Putamen (tissue), 1 donor: ENCODE measurements at regions not wholly inside any gene's neighbourhood (a gene's known extent, or its start where the extent isn't known, plus 50 kb on each side); places are given as distances from the start of the nearest gene placed in this dataset.
"Not testable (repeated sequence)": the region's sequence is repeated elsewhere in the genome, so short reads cannot be mapped to it uniquely, and the experiment has no call there.

Experiments used
- DNase-seq: peaks from one replicate; pipeline ENCODE4 v3.0.0-alpha.2; 2016; ENCODE audit warnings: low spot score

- DNase-seq: no peak
These were observed 55.4 kb downstream of the TMEM121 start for GRCh38 chr14:105581551-105582341.

- DNase-seq: peak; percentile 7
These were observed 56.3 kb downstream of the TMEM121 start for GRCh38 chr14:105582639-105583038.

GRCh38 chr14:105583914-105584313, 57.5 kb downstream of the TMEM121 start:
- not testable (repeated sequence) for DNase-seq

GRCh38 chr14:105585290-105585689, 58.9 kb downstream of the TMEM121 start:
- DNase-seq: not testable (repeated sequence)

- DNase-seq: not testable (repeated sequence)
These were observed 59.3 kb downstream of the TMEM121 start for GRCh38 chr14:105585722-105586121.

- DNase-seq: not testable (repeated sequence)
These were observed 59.9 kb downstream of the TMEM121 start for GRCh38 chr14:105586144-105586872.

- not testable (repeated sequence) for DNase-seq
These were observed 60.7 kb downstream of the TMEM121 start for GRCh38 chr14:105587034-105587433.

GRCh38 chr14:105587482-105588235, 61.3 kb downstream of the TMEM121 start:
- DNase-seq: not testable (repeated sequence)

GRCh38 chr14:105588236-105588860, 62.0 kb downstream of the TMEM121 start:
- no peak for DNase-seq

- no peak for DNase-seq
These were observed 63.0 kb downstream of the TMEM121 start for GRCh38 chr14:105589161-105589925.

- DNase-seq: not testable (repeated sequence)
These were observed 63.5 kb downstream of the TMEM121 start for GRCh38 chr14:105589926-105590185.

- DNase-seq: no peak
These were observed 64.7 kb downstream of the TMEM121 start for GRCh38 chr14:105591052-105591451.

- DNase-seq: not testable (repeated sequence)
These were observed 65.5 kb downstream of the TMEM121 start for GRCh38 chr14:105591792-105592341.

GRCh38 chr14:105592646-105593045, 66.3 kb downstream of the TMEM121 start:
- DNase-seq: not testable (repeated sequence)

GRCh38 chr14:105595346-105595745, 69.0 kb downstream of the TMEM121 start:
- DNase-seq: not testable (repeated sequence)

- not testable (repeated sequence) for DNase-seq
These were observed 70.0 kb downstream of the TMEM121 start for GRCh38 chr14:105596374-105596773.

- not testable (repeated sequence) for DNase-seq
These were observed 71.8 kb downstream of the TMEM121 start for GRCh38 chr14:105598040-105598763.

- not testable (repeated sequence) for DNase-seq
These were observed 72.7 kb downstream of the TMEM121 start for GRCh38 chr14:105598925-105599586.

GRCh38 chr14:105600195-105600938, 74.0 kb downstream of the TMEM121 start:
- DNase-seq: not testable (repeated sequence)
